H9 (cell line): ENCODE measurements at regions not wholly inside any gene's neighbourhood (a gene's known extent, or its start where the extent isn't known, plus 50 kb on each side); places are given as distances from the start of the nearest gene placed in this dataset.

ENCODE experiments used
- DNase-seq: peaks from one replicate; pipeline ENCODE4 v3.0.0-alpha.2; 2017
- H2AFZ ChIP-seq: one replicate; pipeline ENCODE4 v1.6.1; 2013; ENCODE audit warnings: mild to moderate bottlenecking, low read length, control low read depth, moderate library complexity
- H2AK5ac ChIP-seq: 2 replicates; pipeline ENCODE4 v1.6.1; 2013; ENCODE audit warnings: low read length, control low read depth, mixed read lengths; ENCODE audit not compliant: insufficient read length
- H2BK120ac ChIP-seq: one replicate; pipeline ENCODE4 v1.6.1; 2013; ENCODE audit warnings: low read depth, mild to moderate bottlenecking, low read length, control low read depth, inconsistent platforms; ENCODE audit not compliant: poor library complexity, severe bottlenecking
- H2BK12ac ChIP-seq: 2 replicates; pipeline ENCODE4 v1.6.1; 2013; ENCODE audit warnings: low read length, control low read depth, mixed read lengths, low read depth; ENCODE audit not compliant: insufficient read length
- H2BK15ac ChIP-seq: 2 replicates; pipeline ENCODE4 v1.6.1; 2013; ENCODE audit warnings: low read depth, low read length, control low read depth
- H2BK20ac ChIP-seq: one replicate; pipeline ENCODE4 v1.6.1; 2013; ENCODE audit warnings: low read depth, mild to moderate bottlenecking, low read length, control low read depth, inconsistent platforms; ENCODE audit not compliant: poor library complexity, severe bottlenecking
- H2BK5ac ChIP-seq: 2 replicates; pipeline ENCODE4 v1.6.1; 2013; ENCODE audit warnings: low read length, control low read depth, mixed read lengths; ENCODE audit not compliant: insufficient read length
- H3K14ac ChIP-seq: 2 replicates; pipeline ENCODE4 v1.6.1; 2013; ENCODE audit warnings: low read length, control low read depth; ENCODE audit not compliant: insufficient read depth
- H3K18ac ChIP-seq: 2 replicates; pipeline ENCODE4 v1.6.1; 2013; ENCODE audit warnings: low read depth, mild to moderate bottlenecking, mixed read lengths, low read length, control low read depth; ENCODE audit not compliant: insufficient read length
- H3K23ac ChIP-seq: 2 replicates; pipeline ENCODE4 v1.6.1; 2013; ENCODE audit warnings: low read length, control low read depth, mixed read lengths, low read depth; ENCODE audit not compliant: insufficient read length
- H3K23me2 ChIP-seq: 2 replicates; pipeline ENCODE4 v1.6.1; 2013; ENCODE audit warnings: low read depth, mild to moderate bottlenecking, mixed read lengths, low read length, control low read depth; ENCODE audit not compliant: insufficient read length, poor library complexity, severe bottlenecking
- H3K27ac ChIP-seq: 2 replicates; pipeline ENCODE4 v1.5.1; 2013; ENCODE audit warnings: low read length, control low read depth, mixed read lengths, low read depth; ENCODE audit not compliant: insufficient read length
- H3K27me3 ChIP-seq: 2 replicates; pipeline ENCODE4 v1.6.1; 2013; ENCODE audit warnings: low read length, control low read depth, inconsistent platforms; ENCODE audit not compliant: insufficient read depth
- H3K4ac ChIP-seq: 2 replicates; pipeline ENCODE4 v1.6.1; 2013; ENCODE audit warnings: low read depth, mild to moderate bottlenecking, control low read depth, inconsistent platforms, low read length, moderate library complexity
- H3K4me1 ChIP-seq: 2 replicates; pipeline ENCODE4 v1.6.1; 2013; ENCODE audit warnings: low read length, control low read depth, inconsistent platforms; ENCODE audit not compliant: insufficient read depth
- H3K4me2 ChIP-seq: 2 replicates; pipeline ENCODE4 v1.6.1; 2013; ENCODE audit warnings: low read length, control low read depth, mixed read lengths; ENCODE audit not compliant: insufficient read length, insufficient read depth
- H3K56ac ChIP-seq: 2 replicates; pipeline ENCODE4 v1.6.1; 2013; ENCODE audit warnings: low read depth, mild to moderate bottlenecking, mixed read lengths, low read length, control low read depth; ENCODE audit not compliant: insufficient read length
- H3K79me1 ChIP-seq: 2 replicates; pipeline ENCODE4 v1.6.1; 2013; ENCODE audit warnings: low read depth, mild to moderate bottlenecking, moderate library complexity, low read length, control low read depth, inconsistent platforms; ENCODE audit not compliant: insufficient read depth, poor library complexity, severe bottlenecking
- H3K79me2 ChIP-seq: 2 replicates; pipeline ENCODE4 v1.6.1; 2013; ENCODE audit warnings: low read length, control low read depth, inconsistent platforms; ENCODE audit not compliant: insufficient read depth
- H3K9ac ChIP-seq: 2 replicates; pipeline ENCODE4 v1.6.1; 2013; ENCODE audit warnings: low read length, control low read depth, mixed read lengths; ENCODE audit not compliant: insufficient read length; ENCODE audit errors: extremely low read depth
- H3K9me3 ChIP-seq: one replicate; pipeline ENCODE4 v1.6.1; 2013; ENCODE audit warnings: low read depth, low read length, inconsistent platforms; ENCODE audit not compliant: control insufficient read depth
- H3T11ph ChIP-seq: one replicate; pipeline ENCODE4 v1.6.1; 2013; ENCODE audit warnings: mild to moderate bottlenecking, low read length, control low read depth, inconsistent platforms
- H4K20me1 ChIP-seq: one replicate; pipeline ENCODE4 v1.6.1; 2013; ENCODE audit not compliant: control insufficient read depth, insufficient read length, insufficient read depth
- H4K5ac ChIP-seq: 2 replicates; pipeline ENCODE4 v1.6.1; 2013; ENCODE audit warnings: low read depth, mild to moderate bottlenecking, mixed read lengths, low read length, control low read depth; ENCODE audit not compliant: insufficient read length
- H4K8ac ChIP-seq: replicated peaks from 2 replicates; pipeline ENCODE4 v1.6.1; 2013; ENCODE audit warnings: low read length, control low read depth, mixed read lengths, low read depth; ENCODE audit not compliant: insufficient read length
- H4K91ac ChIP-seq: 2 replicates; pipeline ENCODE4 v1.6.1; 2013; ENCODE audit warnings: low read depth, mild to moderate bottlenecking, moderate library complexity, mixed read lengths, low read length, control low read depth; ENCODE audit not compliant: insufficient read length
- H3K27ac Mint-ChIP-seq, 3 experiments: 2 replicates in 2 of 3; 3 replicates in 1 of 3; pipeline ENCODE4 v1.8.0; 2020 to 2021; ENCODE audit warnings: mixed read lengths in 3 of 3, mild to moderate bottlenecking in 1 of 3, moderate library complexity in 1 of 3
- H3K27me3 Mint-ChIP-seq: 2 replicates; pipeline ENCODE4 v1.8.0; 2021; ENCODE audit warnings: low read depth, mild to moderate bottlenecking, moderate library complexity, mixed read lengths
- H3K36me3 Mint-ChIP-seq, 3 experiments: 2 replicates in 2 of 3; 3 replicates in 1 of 3; pipeline ENCODE4 v1.8.0; 2020 to 2021; ENCODE audit warnings: low read depth in 3 of 3, mixed read lengths in 3 of 3; ENCODE audit not compliant: insufficient read depth in 1 of 3
- H3K4me1 Mint-ChIP-seq, 2 experiments: 2 replicates each; pipeline ENCODE4 v1.8.0; 2020; ENCODE audit warnings: mixed read lengths in 2 of 2
- H3K4me3 Mint-ChIP-seq, 2 experiments: 2 replicates in 1 of 2; 3 replicates in 1 of 2; pipeline ENCODE4 v1.8.0; 2020 to 2021; ENCODE audit warnings: mild to moderate bottlenecking in 2 of 2, mixed read lengths in 2 of 2, moderate library complexity in 1 of 2
- H3K9me3 Mint-ChIP-seq, 2 experiments: 2 replicates in 1 of 2; 3 replicates in 1 of 2; pipeline ENCODE4 v1.8.0; 2020; ENCODE audit warnings: mild to moderate bottlenecking in 2 of 2, mixed read lengths in 2 of 2, moderate library complexity in 1 of 2
- WGBS: extraction: QIAGEN DNeasy Blood & Tissue Kit; methylation state at CpG from one replicate; pipeline ENCODE4 v1.1.7; 2013; ENCODE audit warnings: missing lambda C conversion rate, low lambda C conversion rate, mixed read lengths; ENCODE audit not compliant: insufficient read length; ENCODE audit errors: extremely low coverage; 5-methylcytosine and 5-hydroxymethylcytosine counted together
- TF ChIP-seq, protein P1 (sequence below): fragments of 200-600 bp; sonication (generic); conservative IDR thresholded peaks from 3 replicates; pipeline ENCODE4 v1.8.0; 2021; ENCODE audit warnings: antibody characterized with exemption, mild to moderate bottlenecking

DNA sequence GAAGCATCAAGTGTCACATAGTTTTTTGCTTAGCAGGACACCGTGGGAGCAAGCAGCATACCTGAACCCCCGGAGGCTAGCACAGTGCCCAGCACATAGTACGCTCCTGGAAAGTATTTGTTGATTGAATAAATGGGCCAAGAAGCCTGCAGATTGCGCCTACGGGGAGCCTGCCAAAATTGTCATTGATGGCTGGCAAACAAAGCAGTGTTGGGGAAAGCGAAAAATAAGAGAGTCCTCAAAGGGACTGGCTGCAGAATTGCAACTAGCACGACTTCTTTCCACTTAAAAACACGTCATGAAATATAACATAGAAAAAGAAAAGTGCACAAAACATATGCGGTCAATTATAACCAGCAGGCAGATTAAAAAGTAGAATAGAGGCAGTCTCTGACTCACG is 125.2 kb upstream of the GALNT2 start:
- no peak overlapping the region for H4K8ac ChIP-seq
- TF ChIP-seq, protein P1, sequence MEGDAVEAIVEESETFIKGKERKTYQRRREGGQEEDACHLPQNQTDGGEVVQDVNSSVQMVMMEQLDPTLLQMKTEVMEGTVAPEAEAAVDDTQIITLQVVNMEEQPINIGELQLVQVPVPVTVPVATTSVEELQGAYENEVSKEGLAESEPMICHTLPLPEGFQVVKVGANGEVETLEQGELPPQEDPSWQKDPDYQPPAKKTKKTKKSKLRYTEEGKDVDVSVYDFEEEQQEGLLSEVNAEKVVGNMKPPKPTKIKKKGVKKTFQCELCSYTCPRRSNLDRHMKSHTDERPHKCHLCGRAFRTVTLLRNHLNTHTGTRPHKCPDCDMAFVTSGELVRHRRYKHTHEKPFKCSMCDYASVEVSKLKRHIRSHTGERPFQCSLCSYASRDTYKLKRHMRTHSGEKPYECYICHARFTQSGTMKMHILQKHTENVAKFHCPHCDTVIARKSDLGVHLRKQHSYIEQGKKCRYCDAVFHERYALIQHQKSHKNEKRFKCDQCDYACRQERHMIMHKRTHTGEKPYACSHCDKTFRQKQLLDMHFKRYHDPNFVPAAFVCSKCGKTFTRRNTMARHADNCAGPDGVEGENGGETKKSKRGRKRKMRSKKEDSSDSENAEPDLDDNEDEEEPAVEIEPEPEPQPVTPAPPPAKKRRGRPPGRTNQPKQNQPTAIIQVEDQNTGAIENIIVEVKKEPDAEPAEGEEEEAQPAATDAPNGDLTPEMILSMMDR = no peak
- H2BK120ac ChIP-seq = no peak overlapping the region
- H3K23me2 ChIP-seq = peaks cover 3% of the 10 kb centered on the region
- no peak overlapping the region for H2AK5ac ChIP-seq
- H2BK5ac ChIP-seq = no peak overlapping the region
- no peak overlapping the region for H2AFZ ChIP-seq
- Mint-ChIP-seq H3K9me3 (no peaks in the 10 kb centered on the region), H3K4me3 (no peak overlapping the region), H3K36me3 (no peaks in the 10 kb centered on the region), H3K27ac (no peak overlapping the region), H3K27me3 (peaks cover 1% of the 10 kb centered on the region), H3K4me1 (peaks cover 10 to 23% of the 10 kb centered on the region in 2 experiments)
- H3K14ac ChIP-seq = no peak overlapping the region
- H3K4me2 ChIP-seq = no peak overlapping the region
- no peaks in the 10 kb centered on the region for H3K9me3 ChIP-seq
- DNase-seq = no peak
- H3K27ac ChIP-seq = no peak overlapping the region
- no peak overlapping the region for H2BK15ac ChIP-seq
- no peaks in the 10 kb centered on the region for H3K79me2 ChIP-seq
- no peaks in the 10 kb centered on the region for H3K27me3 ChIP-seq
- no peak overlapping the region for H3K56ac ChIP-seq
- H2BK12ac ChIP-seq = no peak overlapping the region
- no peaks in the 10 kb centered on the region for H3K4me1 ChIP-seq
- no peaks in the 10 kb centered on the region for H4K20me1 ChIP-seq
- no peaks in the 10 kb centered on the region for H3K79me1 ChIP-seq
- WGBS = no CpG with 5 or more reads among the region's 10 CpGs
- H3K4ac ChIP-seq = no peak overlapping the region
- H4K91ac ChIP-seq = no peak overlapping the region
- no peak overlapping the region for H3K18ac ChIP-seq
- no peak overlapping the region for H2BK20ac ChIP-seq
- no peak overlapping the region for H3K23ac ChIP-seq
- no peak overlapping the region for H4K5ac ChIP-seq
- H3T11ph ChIP-seq = no peak overlapping the region
- no peak overlapping the region for H3K9ac ChIP-seq
